ENCODE measurements at regions not wholly inside any gene's neighbourhood (a gene's known extent, or its start where the extent isn't known, plus 50 kb on each side); places are given as distances from the start of the nearest gene placed in this dataset.
A peak's percentile ranks its signal among the peaks of the same experiment; 100 is the strongest.

- H3K4me3 ChIP-seq (ENCODE audit: low read length) = no peak overlapping the region
- no peaks in the 10 kb centered on the region for H3K27me3 ChIP-seq (ENCODE audit: control insufficient read depth, insufficient read depth, low read length)
- H3K4me2 ChIP-seq (ENCODE audit: low read length) = no peak overlapping the region
- no peak overlapping the region for H3K9ac ChIP-seq (ENCODE audit: low read depth, low read length)
- H3K4me1 ChIP-seq (ENCODE audit: control insufficient read depth, insufficient read depth, low read length) = peaks cover 19% of the 10 kb centered on the region
- H3K9me3 ChIP-seq (replicated peaks; ENCODE audit: low read length) = no peaks in the 10 kb centered on the region
- no peaks in the 10 kb centered on the region for H3K36me3 ChIP-seq (ENCODE audit: insufficient read depth, low read length)
These were observed 171.6 kb downstream of the RMI1 start for GRCh38 chr9:84152204-84152603.

- no peaks in the 10 kb centered on the region for H3K27me3 ChIP-seq (ENCODE audit: control insufficient read depth, insufficient read depth, low read length)
- no peak overlapping the region for H3K4me2 ChIP-seq (ENCODE audit: low read length)
- no peaks in the 10 kb centered on the region for H3K36me3 ChIP-seq (ENCODE audit: insufficient read depth, low read length)
- H3K9ac ChIP-seq (ENCODE audit: low read depth, low read length) = no peak overlapping the region
- no peaks in the 10 kb centered on the region for H3K9me3 ChIP-seq (replicated peaks; ENCODE audit: low read length)
- H3K4me1 ChIP-seq (ENCODE audit: control insufficient read depth, insufficient read depth, low read length) = peaks cover 15% of the 10 kb centered on the region
- peak overlapping the region; percentile 10 for H3K4me3 ChIP-seq (ENCODE audit: low read length)
These were observed 173.3 kb downstream of the RMI1 start for GRCh38 chr9:84153885-84154284.

GRCh38 chr9:84154320-84154719 is 173.7 kb downstream of the RMI1 start:
- no peak overlapping the region for H3K4me3 ChIP-seq (ENCODE audit: low read length)
- H3K4me2 ChIP-seq (ENCODE audit: low read length) = no peak overlapping the region
- H3K36me3 ChIP-seq (ENCODE audit: insufficient read depth, low read length) = no peaks in the 10 kb centered on the region
- H3K27me3 ChIP-seq (ENCODE audit: control insufficient read depth, insufficient read depth, low read length) = no peaks in the 10 kb centered on the region
- peaks cover 15% of the 10 kb centered on the region for H3K4me1 ChIP-seq (ENCODE audit: control insufficient read depth, insufficient read depth, low read length)
- no peak overlapping the region for H3K9ac ChIP-seq (ENCODE audit: low read depth, low read length)
- H3K9me3 ChIP-seq (replicated peaks; ENCODE audit: low read length) = no peaks in the 10 kb centered on the region

GRCh38 chr9:84163052-84163650 is 177.4 kb downstream of the SLC28A3 start:
- H3K4me2 ChIP-seq (ENCODE audit: low read length) = peak overlapping the region; percentile 32
- peaks cover 6% of the 10 kb centered on the region for H3K4me1 ChIP-seq (ENCODE audit: control insufficient read depth, insufficient read depth, low read length)
- H3K4me3 ChIP-seq (ENCODE audit: low read length) = no peak overlapping the region
- H3K36me3 ChIP-seq (ENCODE audit: insufficient read depth, low read length) = no peaks in the 10 kb centered on the region
- H3K27me3 ChIP-seq (ENCODE audit: control insufficient read depth, insufficient read depth, low read length) = no peaks in the 10 kb centered on the region
- no peak overlapping the region for H3K9ac ChIP-seq (ENCODE audit: low read depth, low read length)
- no peaks in the 10 kb centered on the region for H3K9me3 ChIP-seq (replicated peaks; ENCODE audit: low read length)

GRCh38 chr9:84166891-84167290 is 173.7 kb downstream of the SLC28A3 start:
- no peaks in the 10 kb centered on the region for H3K27me3 ChIP-seq (ENCODE audit: control insufficient read depth, insufficient read depth, low read length)
- no peak overlapping the region for H3K4me2 ChIP-seq (ENCODE audit: low read length)
- peaks cover 33% of the 10 kb centered on the region for H3K4me1 ChIP-seq (ENCODE audit: control insufficient read depth, insufficient read depth, low read length)

GRCh38 chr9:84169240-84169639 is 171.3 kb downstream of the SLC28A3 start:
- Histone ChIP-seq H3K9me3 (replicated peaks; ENCODE audit: low read length) (no peaks in the 10 kb centered on the region), H3K4me2 (ENCODE audit: low read length) (peak overlapping the region; percentile 37), H3K9ac (ENCODE audit: low read depth, low read length) (peak overlapping the region; percentile 29), H3K4me3 (ENCODE audit: low read length) (no peak overlapping the region), H3K4me1 (ENCODE audit: control insufficient read depth, insufficient read depth, low read length) (peaks cover 27% of the 10 kb centered on the region), H3K27me3 (ENCODE audit: control insufficient read depth, insufficient read depth, low read length) (no peaks in the 10 kb centered on the region), H3K36me3 (ENCODE audit: insufficient read depth, low read length) (no peaks in the 10 kb centered on the region)

More at GRCh38 chr9:84166891-84167290, 173.7 kb downstream of the SLC28A3 start:
- Histone ChIP-seq H3K9me3 (replicated peaks; ENCODE audit: low read length) (no peaks in the 10 kb centered on the region), H3K9ac (ENCODE audit: low read depth, low read length) (no peak overlapping the region), H3K36me3 (ENCODE audit: insufficient read depth, low read length) (no peaks in the 10 kb centered on the region), H3K4me3 (ENCODE audit: low read length) (no peak overlapping the region)

- peak overlapping the region; percentile 66 for H3K4me2 ChIP-seq (ENCODE audit: low read length)
- H3K9ac ChIP-seq (ENCODE audit: low read depth, low read length) = peak overlapping the region; percentile 36
- H3K4me3 ChIP-seq (ENCODE audit: low read length) = peak overlapping the region; percentile 27
- no peaks in the 10 kb centered on the region for H3K27me3 ChIP-seq (ENCODE audit: control insufficient read depth, insufficient read depth, low read length)
- peaks cover 27% of the 10 kb centered on the region for H3K4me1 ChIP-seq (ENCODE audit: control insufficient read depth, insufficient read depth, low read length)
- no peaks in the 10 kb centered on the region for H3K36me3 ChIP-seq (ENCODE audit: insufficient read depth, low read length)
- no peaks in the 10 kb centered on the region for H3K9me3 ChIP-seq (replicated peaks; ENCODE audit: low read length)
These were observed 169.9 kb downstream of the SLC28A3 start for GRCh38 chr9:84170521-84171141.

GRCh38 chr9:84173961-84174360 is 166.6 kb downstream of the SLC28A3 start:
- no peaks in the 10 kb centered on the region for H3K9me3 ChIP-seq (replicated peaks; ENCODE audit: low read length)
- H3K4me2 ChIP-seq (ENCODE audit: low read length) = no peak overlapping the region
- H3K9ac ChIP-seq (ENCODE audit: low read depth, low read length) = no peak overlapping the region
- H3K4me1 ChIP-seq (ENCODE audit: control insufficient read depth, insufficient read depth, low read length) = peaks cover 25% of the 10 kb centered on the region
- H3K27me3 ChIP-seq (ENCODE audit: control insufficient read depth, insufficient read depth, low read length) = no peaks in the 10 kb centered on the region
- H3K36me3 ChIP-seq (ENCODE audit: insufficient read depth, low read length) = no peaks in the 10 kb centered on the region
- H3K4me3 ChIP-seq (ENCODE audit: low read length) = no peak overlapping the region

GRCh38 chr9:84174486-84174885 is 166.1 kb downstream of the SLC28A3 start:
- no peak overlapping the region for H3K4me3 ChIP-seq (ENCODE audit: low read length)
- H3K4me1 ChIP-seq (ENCODE audit: control insufficient read depth, insufficient read depth, low read length) = peaks cover 20% of the 10 kb centered on the region
- H3K27me3 ChIP-seq (ENCODE audit: control insufficient read depth, insufficient read depth, low read length) = no peaks in the 10 kb centered on the region
- H3K4me2 ChIP-seq (ENCODE audit: low read length) = no peak overlapping the region
- H3K9me3 ChIP-seq (replicated peaks; ENCODE audit: low read length) = no peaks in the 10 kb centered on the region
- H3K36me3 ChIP-seq (ENCODE audit: insufficient read depth, low read length) = no peaks in the 10 kb centered on the region
- H3K9ac ChIP-seq (ENCODE audit: low read depth, low read length) = no peak overlapping the region

GRCh38 chr9:84177407-84177806 is 163.2 kb downstream of the SLC28A3 start:
- Histone ChIP-seq H3K9me3 (replicated peaks; ENCODE audit: low read length) (no peaks in the 10 kb centered on the region), H3K4me2 (ENCODE audit: low read length) (no peak overlapping the region), H3K4me3 (ENCODE audit: low read length) (no peak overlapping the region), H3K4me1 (ENCODE audit: control insufficient read depth, insufficient read depth, low read length) (peaks cover 13% of the 10 kb centered on the region), H3K36me3 (ENCODE audit: insufficient read depth, low read length) (no peaks in the 10 kb centered on the region), H3K27me3 (ENCODE audit: control insufficient read depth, insufficient read depth, low read length) (no peaks in the 10 kb centered on the region), H3K9ac (ENCODE audit: low read depth, low read length) (no peak overlapping the region)

GRCh38 chr9:84179531-84179930 is 161.0 kb downstream of the SLC28A3 start:
- no peak overlapping the region for H3K4me2 ChIP-seq (ENCODE audit: low read length)

GRCh38 chr9:84187090-84187489 is 153.5 kb downstream of the SLC28A3 start:
- H3K9ac ChIP-seq (ENCODE audit: low read depth, low read length) = no peak overlapping the region
- H3K4me3 ChIP-seq (ENCODE audit: low read length) = no peak overlapping the region
- H3K4me1 ChIP-seq (ENCODE audit: control insufficient read depth, insufficient read depth, low read length) = peaks cover 3% of the 10 kb centered on the region
- no peaks in the 10 kb centered on the region for H3K9me3 ChIP-seq (replicated peaks; ENCODE audit: low read length)
- H3K36me3 ChIP-seq (ENCODE audit: insufficient read depth, low read length) = no peaks in the 10 kb centered on the region
- H3K27me3 ChIP-seq (ENCODE audit: control insufficient read depth, insufficient read depth, low read length) = peaks cover 19% of the 10 kb centered on the region
- H3K4me2 ChIP-seq (ENCODE audit: low read length) = no peak overlapping the region

More at GRCh38 chr9:84179531-84179930, 161.0 kb downstream of the SLC28A3 start:
- Histone ChIP-seq H3K36me3 (ENCODE audit: insufficient read depth, low read length) (no peaks in the 10 kb centered on the region), H3K9me3 (replicated peaks; ENCODE audit: low read length) (no peaks in the 10 kb centered on the region), H3K4me3 (ENCODE audit: low read length) (no peak overlapping the region), H3K27me3 (ENCODE audit: control insufficient read depth, insufficient read depth, low read length) (no peaks in the 10 kb centered on the region), H3K9ac (ENCODE audit: low read depth, low read length) (no peak overlapping the region), H3K4me1 (ENCODE audit: control insufficient read depth, insufficient read depth, low read length) (peaks cover 13% of the 10 kb centered on the region)
